Loucy (cell line): ENCODE measurements at regions not wholly inside any gene's neighbourhood (a gene's known extent, or its start where the extent isn't known, plus 50 kb on each side); places are given as distances from the start of the nearest gene placed in this dataset.

Experiments used
- EZH2phosphoT487 ChIP-seq: fragments of 200-600 bp; IDR thresholded peaks from 2 replicates; pipeline ENCODE4 v1.6.1; 2018; ENCODE audit warnings: antibody characterized with exemption, mild to moderate bottlenecking, moderate library complexity, borderline replicate concordance
- TF ChIP-seq, protein P1 (sequence below): fragments of 200-600 bp; sonication (generic); conservative IDR thresholded peaks from 2 replicates; pipeline ENCODE4 v1.5.1; 2014; ENCODE audit warnings: mild to moderate bottlenecking, antibody characterized with exemption, low read length

DNA sequence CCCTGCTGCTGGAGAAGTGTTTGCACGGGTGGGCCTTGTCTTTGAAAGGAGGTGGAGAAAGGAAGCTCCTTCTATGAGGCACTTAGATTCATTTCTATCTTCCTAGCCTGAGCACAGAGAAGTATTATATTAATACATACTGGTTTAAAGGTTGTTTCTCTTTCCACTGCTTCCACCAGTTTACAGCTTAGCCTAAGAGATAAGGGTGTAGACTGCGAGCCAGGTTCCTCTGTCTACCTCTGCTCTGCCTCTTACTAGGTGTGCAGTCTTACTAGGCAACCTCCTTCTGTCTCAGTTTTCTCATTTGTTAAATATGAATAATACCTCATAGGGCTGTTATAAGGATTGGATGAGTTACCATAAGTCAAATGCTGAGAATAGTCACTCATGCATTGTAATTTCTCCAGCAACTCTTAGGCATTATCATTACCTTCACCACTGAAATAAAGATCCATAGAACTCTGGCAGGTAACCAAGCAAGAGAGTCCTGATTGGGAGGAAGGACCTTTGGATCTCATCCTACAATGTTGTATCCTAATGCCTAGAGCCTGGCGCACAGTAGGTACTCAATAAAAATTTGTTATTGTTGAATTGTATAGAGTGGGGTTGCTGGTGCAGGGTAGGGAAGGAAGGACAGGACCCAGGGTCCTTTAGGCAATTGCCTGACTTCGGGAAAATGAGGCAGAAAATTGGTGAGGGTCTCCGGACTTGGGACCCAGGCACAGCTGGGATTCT, 95.1 kb downstream of the TBX19 start:
- TF ChIP-seq, protein P1, sequence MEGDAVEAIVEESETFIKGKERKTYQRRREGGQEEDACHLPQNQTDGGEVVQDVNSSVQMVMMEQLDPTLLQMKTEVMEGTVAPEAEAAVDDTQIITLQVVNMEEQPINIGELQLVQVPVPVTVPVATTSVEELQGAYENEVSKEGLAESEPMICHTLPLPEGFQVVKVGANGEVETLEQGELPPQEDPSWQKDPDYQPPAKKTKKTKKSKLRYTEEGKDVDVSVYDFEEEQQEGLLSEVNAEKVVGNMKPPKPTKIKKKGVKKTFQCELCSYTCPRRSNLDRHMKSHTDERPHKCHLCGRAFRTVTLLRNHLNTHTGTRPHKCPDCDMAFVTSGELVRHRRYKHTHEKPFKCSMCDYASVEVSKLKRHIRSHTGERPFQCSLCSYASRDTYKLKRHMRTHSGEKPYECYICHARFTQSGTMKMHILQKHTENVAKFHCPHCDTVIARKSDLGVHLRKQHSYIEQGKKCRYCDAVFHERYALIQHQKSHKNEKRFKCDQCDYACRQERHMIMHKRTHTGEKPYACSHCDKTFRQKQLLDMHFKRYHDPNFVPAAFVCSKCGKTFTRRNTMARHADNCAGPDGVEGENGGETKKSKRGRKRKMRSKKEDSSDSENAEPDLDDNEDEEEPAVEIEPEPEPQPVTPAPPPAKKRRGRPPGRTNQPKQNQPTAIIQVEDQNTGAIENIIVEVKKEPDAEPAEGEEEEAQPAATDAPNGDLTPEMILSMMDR: no peak
- no peak for TF ChIP-seq EZH2phosphoT487
